GM19463 (cell line): ENCODE measurements at regions not wholly inside any gene's neighbourhood (a gene's known extent, or its start where the extent isn't known, plus 50 kb on each side); places are given as distances from the start of the nearest gene placed in this dataset.

ENCODE experiments used
- ATAC-seq: cut with Tn5 transposase; IDR thresholded peaks from one replicate; pipeline ENCODE4 v1.9.1; 2021; ENCODE audit warnings: mild to moderate bottlenecking, moderate library complexity; ENCODE audit not compliant: unreplicated experiment

GRCh38 chr16:50881956-50882355 lies 140.1 kb downstream of the CYLD start:
- ATAC-seq, result no peak

DNA sequence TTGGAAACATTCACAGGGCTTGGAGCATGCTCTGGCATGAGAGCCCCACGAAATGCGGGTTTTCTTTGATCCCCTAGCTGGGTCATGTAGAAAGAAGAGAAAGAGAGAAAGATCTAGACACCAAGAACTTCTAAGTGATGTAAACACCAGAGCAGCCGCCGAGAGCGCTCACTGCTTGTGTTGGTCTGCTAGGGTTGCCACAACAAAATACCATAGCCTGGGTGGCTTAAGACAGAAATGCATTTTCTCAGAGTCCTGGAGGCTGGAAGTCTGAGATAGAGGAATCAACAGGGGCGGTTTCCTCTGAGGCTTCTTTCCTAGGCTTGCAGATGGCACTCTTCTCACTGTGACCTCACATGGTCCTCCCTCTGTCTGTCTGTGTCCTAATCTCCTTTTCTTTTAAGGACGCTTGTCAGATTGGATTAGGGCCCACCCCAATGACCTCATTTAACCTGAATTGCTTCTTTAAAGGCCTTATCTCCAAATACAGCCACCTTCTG lies 139.5 kb downstream of the CYLD start:
- ATAC-seq, result no peak

- no peak for ATAC-seq
Observed at GRCh38 chr16:50880926-50881325, 139.0 kb downstream of the CYLD start.

GRCh38 chr16:50879873-50880695 lies 138.2 kb downstream of the CYLD start:
- ATAC-seq, result no peak

- ATAC-seq, result no peak
Observed at GRCh38 chr16:50878966-50879615, 137.2 kb downstream of the CYLD start.

- ATAC-seq, result no peak
Observed at GRCh38 chr16:50878536-50878935, 136.7 kb downstream of the CYLD start.

- no peak for ATAC-seq
Observed at GRCh38 chr16:50876263-50876662, 134.4 kb downstream of the CYLD start.

- no peak for ATAC-seq
Observed at GRCh38 chr16:50868577-50868976, 126.7 kb downstream of the CYLD start.

DNA sequence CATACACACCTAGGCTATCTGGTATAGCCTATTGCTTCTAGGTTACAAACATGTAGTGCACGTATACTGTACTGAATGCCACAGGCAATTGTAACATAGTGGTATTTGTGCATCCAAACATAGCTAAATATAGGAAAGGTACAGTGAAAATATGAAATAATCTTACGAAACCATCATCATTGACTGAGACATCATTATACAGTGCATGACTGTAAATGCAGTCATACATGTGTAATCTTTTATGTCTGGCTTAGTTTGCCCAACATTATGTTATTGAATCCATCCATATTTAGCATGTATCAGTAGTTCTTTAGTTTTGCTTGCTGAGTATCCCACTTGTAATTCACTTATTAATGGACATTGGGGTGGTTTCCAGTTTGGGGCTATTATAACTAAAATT lies 124.9 kb downstream of the CYLD start:
- no peak for ATAC-seq

GRCh38 chr16:50864386-50864785 lies 122.5 kb downstream of the CYLD start:
- ATAC-seq, result no peak

GRCh38 chr16:50863644-50864144 lies 121.8 kb downstream of the CYLD start:
- no peak for ATAC-seq

GRCh38 chr16:50862818-50863643 lies 121.1 kb downstream of the CYLD start:
- no peak for ATAC-seq

DNA sequence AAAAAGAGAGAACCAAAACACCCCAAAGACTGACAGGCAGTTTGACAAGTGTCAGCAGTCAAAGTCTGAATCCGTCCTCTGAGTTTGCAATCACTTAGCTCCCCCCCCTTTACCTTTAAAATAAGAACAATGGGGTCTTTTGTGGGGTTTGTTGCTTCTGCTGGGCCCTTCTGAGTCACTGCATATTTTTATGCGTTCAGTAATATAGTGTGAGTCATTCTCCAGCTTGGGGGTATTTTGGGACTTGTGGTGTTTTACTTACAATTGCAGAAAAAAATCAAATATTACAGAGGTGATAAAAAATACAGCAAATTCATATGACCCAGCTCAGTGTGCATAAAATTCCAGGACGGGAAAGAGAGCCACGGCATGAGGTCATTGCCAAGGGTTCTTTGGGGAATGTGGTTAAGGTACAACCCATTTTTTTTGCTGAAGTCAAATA lies 120.1 kb downstream of the CYLD start:
- ATAC-seq, result no peak

DNA sequence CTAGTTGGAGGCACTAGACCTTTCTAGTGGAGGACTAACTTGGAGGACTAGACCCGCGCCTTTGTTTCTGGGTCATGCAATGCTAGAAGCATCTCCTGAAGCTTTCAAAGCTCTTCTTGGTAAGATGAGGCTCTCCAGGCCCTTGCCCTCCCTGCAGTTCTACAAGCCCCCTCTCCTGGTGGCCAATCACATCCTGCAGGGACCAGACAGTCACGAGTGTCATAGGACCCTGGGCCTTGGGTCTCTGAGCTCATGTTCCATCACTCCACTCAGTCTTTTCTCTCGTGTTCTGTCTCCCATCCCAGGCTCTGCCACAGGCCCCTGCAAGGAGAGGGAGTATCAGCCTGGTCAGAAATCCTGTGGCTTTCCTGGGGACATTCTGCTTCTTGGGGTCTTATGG lies 119.6 kb downstream of the CYLD start:
- ATAC-seq, result no peak

DNA sequence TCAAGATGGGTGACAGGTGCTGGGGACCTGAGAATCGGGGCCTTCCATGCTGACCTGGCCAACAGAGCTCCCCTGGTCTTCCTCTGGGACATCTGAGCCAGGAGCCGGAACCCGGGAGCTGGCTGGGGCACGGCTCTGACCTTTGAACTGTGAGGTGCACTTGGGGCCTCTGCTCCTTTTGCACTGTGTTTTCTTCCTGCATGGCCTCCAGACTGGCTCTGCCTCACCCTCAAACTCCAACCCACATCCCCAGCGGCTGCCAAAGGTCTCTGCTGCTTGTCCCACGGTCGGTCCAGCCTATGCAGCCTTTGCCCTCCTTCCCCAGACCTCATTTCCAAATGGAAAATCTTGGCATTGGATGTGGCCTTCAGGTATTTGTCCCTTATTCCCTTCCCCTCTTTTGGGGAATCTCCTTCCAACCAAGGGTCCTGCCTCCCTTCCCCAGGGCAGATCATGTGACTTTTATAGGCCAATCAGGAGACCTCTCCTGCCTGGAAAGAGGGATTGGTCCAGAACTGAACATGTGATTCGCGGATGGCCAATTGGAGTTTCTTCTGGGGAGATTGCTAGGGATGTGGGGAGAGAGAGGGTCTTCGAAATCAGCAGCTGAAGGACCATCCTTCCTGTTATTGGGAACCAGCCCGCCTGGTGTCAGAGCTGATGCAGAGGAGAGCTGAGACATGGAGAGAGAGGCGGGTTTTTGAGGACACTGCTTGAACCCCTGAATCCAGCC lies 117.9 kb downstream of the CYLD start:
- ATAC-seq, result no peak

DNA sequence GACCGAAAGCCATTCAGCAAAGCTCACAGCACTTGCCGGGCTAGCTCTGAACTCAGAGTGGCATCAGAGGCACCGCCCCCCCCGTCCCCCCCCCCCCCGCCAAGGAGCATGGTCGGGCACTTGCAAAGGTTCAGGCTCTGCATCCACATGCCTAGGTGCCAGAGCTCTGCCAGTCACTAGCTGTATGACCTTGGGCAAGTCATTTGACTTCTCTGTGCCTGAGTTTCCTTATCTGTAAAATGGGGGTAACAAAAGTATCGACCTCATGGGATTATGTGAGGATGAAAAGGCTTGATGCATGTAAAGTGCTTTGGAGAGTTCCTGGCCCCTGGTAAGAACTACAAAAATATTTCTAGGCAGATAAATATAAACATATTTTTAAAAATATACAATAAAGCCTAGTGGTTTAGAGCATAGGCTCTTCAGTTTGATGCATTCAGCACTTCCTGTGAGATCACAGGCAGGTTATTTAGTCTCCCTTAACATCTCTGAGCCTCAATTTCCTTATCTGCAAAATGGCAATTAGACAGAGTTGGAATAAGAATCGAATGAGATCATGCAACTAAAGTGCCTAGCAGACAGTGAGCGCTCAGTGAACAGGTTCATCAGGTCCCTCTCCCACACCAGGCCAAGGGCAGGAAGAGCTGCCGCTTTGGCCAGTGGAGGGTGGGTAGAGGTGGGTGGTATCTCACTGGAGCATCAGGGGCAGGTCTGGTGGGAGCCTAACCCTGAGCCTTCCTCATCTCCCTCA lies 117.2 kb downstream of the CYLD start:
- ATAC-seq, result no peak

DNA sequence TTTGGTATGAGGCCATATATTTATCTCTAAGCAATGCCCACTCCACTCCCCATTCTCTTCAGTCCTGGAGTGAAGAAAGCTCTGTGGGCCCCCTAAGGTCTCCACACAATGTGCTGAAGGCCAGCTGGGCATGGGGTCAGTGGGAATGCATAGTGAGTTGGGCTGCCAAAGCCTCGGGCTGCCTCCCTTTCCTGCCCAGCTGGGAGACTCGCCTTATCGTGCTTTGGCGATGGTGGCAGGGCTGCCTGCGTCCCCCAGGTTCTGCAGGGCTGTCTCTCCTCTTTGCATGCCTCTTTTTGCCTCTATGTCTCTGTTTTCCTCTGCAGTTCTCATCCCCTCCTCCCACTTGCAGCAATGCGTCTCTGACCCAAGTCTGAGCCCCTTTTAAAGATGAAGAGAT lies 116.5 kb downstream of the CYLD start:
- ATAC-seq, result no peak

GRCh38 chr16:50857881-50858280 lies 116.0 kb downstream of the CYLD start:
- ATAC-seq, result no peak

GRCh38 chr16:50856991-50857390 lies 115.1 kb downstream of the CYLD start:
- ATAC-seq, result no peak

DNA sequence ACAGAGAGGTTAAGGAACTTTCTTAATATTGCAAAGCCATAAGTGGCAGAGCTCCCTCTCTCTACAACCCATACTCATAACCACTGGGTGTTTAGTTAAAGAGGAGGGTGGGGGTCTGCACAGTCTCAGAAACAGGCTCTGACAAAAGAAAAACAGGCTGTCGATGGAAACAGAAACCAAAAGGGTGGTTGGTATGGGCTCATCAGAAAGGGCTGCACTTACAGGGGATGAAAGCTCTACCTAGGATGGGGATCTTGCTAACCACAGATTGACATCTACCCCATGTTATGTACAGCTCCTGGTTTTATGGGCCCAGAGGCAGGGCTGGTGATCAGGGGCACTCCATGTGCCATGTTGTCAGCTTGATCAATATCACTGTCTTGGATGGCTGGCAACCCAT lies 111.4 kb downstream of the CYLD start:
- no peak for ATAC-seq
